Fibroblast of lung (primary cell): ENCODE measurements at regions not wholly inside any gene's neighbourhood (a gene's known extent, or its start where the extent isn't known, plus 50 kb on each side); places are given as distances from the start of the nearest gene placed in this dataset.

Experiments
- DNase-seq, 2 donors: peaks; one replicate each; pipeline versions ENCODE4 v3.0.0 to v3.0.0-alpha.2; 2010; ENCODE audit warnings: low read depth in 2 of 2
- H2AFZ ChIP-seq: 2 replicates; pipeline ENCODE4 v1.5.1; 2012; ENCODE audit warnings: low read length, control low read depth, inconsistent platforms
- H3K27ac ChIP-seq: 2 replicates; pipeline ENCODE4 v1.5.1; 2011; ENCODE audit warnings: low read length, control low read depth; ENCODE audit not compliant: insufficient read depth
- H3K27me3 ChIP-seq: 2 replicates; pipeline ENCODE4 v1.5.1; 2011; ENCODE audit warnings: mild to moderate bottlenecking, low read length; ENCODE audit not compliant: control insufficient read depth, insufficient read depth
- H3K36me3 ChIP-seq: 2 replicates; pipeline ENCODE4 v1.5.1; 2011; ENCODE audit warnings: low read length; ENCODE audit not compliant: control insufficient read depth, insufficient read depth
- H3K4me1 ChIP-seq: 2 replicates; pipeline ENCODE4 v1.5.1; 2011; ENCODE audit warnings: low read length; ENCODE audit not compliant: control insufficient read depth, insufficient read depth; ENCODE audit errors: extremely low read depth
- H3K4me2 ChIP-seq: 2 replicates; pipeline ENCODE4 v1.5.1; 2011; ENCODE audit warnings: low read length, control low read depth; ENCODE audit not compliant: insufficient read depth; ENCODE audit errors: extremely low read depth
- H3K4me3 ChIP-seq, 4 experiments: fragments of 200-600 bp in 1 of 4; sonication (generic) in 1 of 4; replicated peaks in 1 of 4; 2 replicates each; pipeline ENCODE4 v1.5.1; 2011 to 2016; ENCODE audit warnings: low read length in 4 of 4, low read depth in 3 of 4, mild to moderate bottlenecking in 3 of 4, control low read depth in 2 of 4, inconsistent platforms in 1 of 4, mixed read lengths in 1 of 4; ENCODE audit not compliant: insufficient read depth in 1 of 4; ENCODE audit errors: control extremely low read depth in 1 of 4
- H3K79me2 ChIP-seq: 2 replicates; pipeline ENCODE4 v1.5.1; 2012; ENCODE audit warnings: mild to moderate bottlenecking, low read length, inconsistent platforms; ENCODE audit not compliant: control insufficient read depth, insufficient read depth
- H3K9ac ChIP-seq: 2 replicates; pipeline ENCODE4 v1.5.1; 2011; ENCODE audit warnings: mild to moderate bottlenecking, low read length, control low read depth; ENCODE audit not compliant: insufficient read depth
- H3K9me3 ChIP-seq: 2 replicates; pipeline ENCODE4 v1.5.1; 2012; ENCODE audit warnings: low read depth, low read length; ENCODE audit not compliant: control insufficient read depth, insufficient read depth
- H4K20me1 ChIP-seq: 2 replicates; pipeline ENCODE4 v1.5.1; 2011; ENCODE audit warnings: low read length; ENCODE audit not compliant: control insufficient read depth, insufficient read depth; ENCODE audit errors: extremely low read depth
- CTCF ChIP-seq, 2 donors: IDR thresholded peaks in 1 of 2; conservative IDR thresholded peaks in 1 of 2; 1 replicate in 1 of 2; 2 replicates in 1 of 2; pipeline ENCODE4 v1.5.1; 2011 to 2012; ENCODE audit warnings: low read length in 2 of 2, control low read depth in 1 of 2, inconsistent platforms in 1 of 2, low read depth in 1 of 2, mild to moderate bottlenecking in 1 of 2
- EZH2 ChIP-seq: IDR thresholded peaks from 2 replicates; pipeline ENCODE4 v1.5.1; 2012; ENCODE audit warnings: low read length, control low read depth, mild to moderate bottlenecking; ENCODE audit errors: missing control alignments

GRCh38 chr14:84037593-84037992 lies 1492.4 kb upstream of the FLRT2 start:
- no peaks in the 10 kb centered on the region for H3K36me3 ChIP-seq
- no peaks in the 10 kb centered on the region for H3K9me3 ChIP-seq
- no peaks in the 10 kb centered on the region for H3K27me3 ChIP-seq
- H3K4me2 ChIP-seq: no peak overlapping the region
- TF ChIP-seq CTCF (conservative IDR thresholded peaks at IDR 0.05 in 1 of 2, IDR thresholded peaks at IDR 0.05 in 1 of 2; ENCODE audit: low read depth in 1 of 2, low read length in 2 of 2) (no peak), EZH2 (no peak)
- no peak overlapping the region for H3K9ac ChIP-seq
- no peak for DNase-seq
- H3K4me1 ChIP-seq: no peaks in the 10 kb centered on the region
- no peak overlapping the region for H3K4me3 ChIP-seq
- no peaks in the 10 kb centered on the region for H4K20me1 ChIP-seq
- H3K27ac ChIP-seq: no peak overlapping the region
- no peak overlapping the region for H2AFZ ChIP-seq
- no peaks in the 10 kb centered on the region for H3K79me2 ChIP-seq

GRCh38 chr14:84040101-84040500 lies 1489.8 kb upstream of the FLRT2 start:
- Histone ChIP-seq H3K27me3 (no peaks in the 10 kb centered on the region), H3K9me3 (no peaks in the 10 kb centered on the region), H3K4me3 (no peak overlapping the region), H3K9ac (no peak overlapping the region), H3K4me2 (no peak overlapping the region), H2AFZ (no peak overlapping the region), H4K20me1 (no peaks in the 10 kb centered on the region), H3K79me2 (no peaks in the 10 kb centered on the region), H3K36me3 (no peaks in the 10 kb centered on the region), H3K4me1 (no peaks in the 10 kb centered on the region), H3K27ac (no peak overlapping the region)
- DNase-seq: no peak
- TF ChIP-seq CTCF (conservative IDR thresholded peaks at IDR 0.05 in 1 of 2, IDR thresholded peaks at IDR 0.05 in 1 of 2; ENCODE audit: low read depth in 1 of 2, low read length in 2 of 2): no peak
- TF ChIP-seq EZH2: no peak

DNA sequence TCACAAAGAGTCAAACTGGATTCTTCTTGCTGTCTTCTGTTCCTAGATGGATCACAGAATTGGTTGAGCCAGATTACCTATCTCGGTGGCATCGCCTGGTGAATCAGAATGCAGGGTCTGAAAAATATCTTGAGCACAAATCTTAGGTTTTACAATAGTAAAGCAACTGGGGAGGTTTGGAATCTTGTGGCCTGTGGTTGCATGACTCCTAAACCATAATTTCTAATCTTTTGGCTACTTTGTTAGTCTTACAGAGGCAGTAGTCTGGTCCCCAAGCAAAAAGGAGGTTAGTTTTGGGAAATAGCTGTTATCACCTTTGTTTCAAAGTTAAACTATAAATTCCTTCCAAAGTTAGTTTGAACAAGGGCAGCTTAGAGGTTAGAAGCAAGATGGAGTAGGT lies 1488.5 kb upstream of the FLRT2 start:
- Histone ChIP-seq H3K27ac (no peak overlapping the region), H3K4me2 (no peak overlapping the region), H3K79me2 (no peaks in the 10 kb centered on the region), H4K20me1 (no peaks in the 10 kb centered on the region), H3K4me1 (no peaks in the 10 kb centered on the region), H3K9ac (no peak overlapping the region), H3K4me3 (no peak overlapping the region), H3K9me3 (no peaks in the 10 kb centered on the region), H3K27me3 (no peaks in the 10 kb centered on the region), H2AFZ (no peak overlapping the region), H3K36me3 (no peaks in the 10 kb centered on the region)
- DNase-seq: peak in 1 of 2 donors; percentile 5
- TF ChIP-seq CTCF (conservative IDR thresholded peaks at IDR 0.05 in 1 of 2, IDR thresholded peaks at IDR 0.05 in 1 of 2; ENCODE audit: low read depth in 1 of 2, low read length in 2 of 2): no peak
- TF ChIP-seq EZH2: no peak
